CD4-positive, alpha-beta T cell (primary cell): ENCODE measurements at regions not wholly inside any gene's neighbourhood (a gene's known extent, or its start where the extent isn't known, plus 50 kb on each side); places are given as distances from the start of the nearest gene placed in this dataset.

Experiments
- ATAC-seq: fragments of 200-7000 bp; cut with Tn5 transposase; one replicate; pipeline ENCODE4 v1.10.0; 2022; ENCODE audit warnings: mild to moderate bottlenecking; ENCODE audit not compliant: poor library complexity
- CTCF ChIA-PET: fragments of 350-600 bp; sonication (Branson Sonifier 250); formaldehyde crosslinking; loops from one replicate; lab custom pipeline; 2021; ENCODE audit warnings: antibody characterized with exemption, inconsistent platforms; lab: Charles Lee
- POLR2A ChIA-PET: fragments of 350-600 bp; sonication (Branson Sonifier 250); formaldehyde crosslinking; loops from one replicate; lab custom pipeline; 2021; ENCODE audit warnings: antibody characterized with exemption, inconsistent platforms; lab: Charles Lee
- DNase-seq, 14 experiments: peaks; one replicate each; pipeline ENCODE4 v3.0.0-alpha.2; 2013 to 2020; ENCODE audit warnings: mixed read lengths in 2 of 14
- H3K27ac ChIP-seq, 2 donors: one replicate each; pipeline versions ENCODE4 v1.5.1 to v1.7.0; 2013; ENCODE audit warnings: low read length in 2 of 2, low read depth in 1 of 2, mild to moderate bottlenecking in 1 of 2
- H3K27me3 ChIP-seq, 2 experiments: 1 replicate in 1 of 2; 2 replicates in 1 of 2; pipeline versions ENCODE4 v1.6.1 to v1.7.0; 2013; ENCODE audit warnings: low read length in 2 of 2, control low read depth in 1 of 2, mild to moderate bottlenecking in 1 of 2, moderate library complexity in 1 of 2; ENCODE audit not compliant: insufficient read depth in 2 of 2, control insufficient read depth in 1 of 2
- H3K36me3 ChIP-seq: one replicate; pipeline ENCODE4 v1.6.1; 2013; ENCODE audit warnings: low read length, control low read depth; ENCODE audit not compliant: insufficient read depth
- H3K4me1 ChIP-seq: one replicate; pipeline ENCODE4 v1.6.1; 2013; ENCODE audit warnings: low read length, control low read depth; ENCODE audit not compliant: insufficient read depth
- H3K4me3 ChIP-seq: one replicate; pipeline ENCODE4 v1.5.1; 2013; ENCODE audit warnings: mild to moderate bottlenecking, low read length, moderate library complexity
- H3K9me3 ChIP-seq, 2 experiments: 1 replicate in 1 of 2; 2 replicates in 1 of 2; pipeline versions ENCODE4 v1.6.1 to v1.7.0; 2013; ENCODE audit warnings: low read length in 2 of 2, mild to moderate bottlenecking in 2 of 2, control low read depth in 1 of 2, moderate library complexity in 1 of 2; ENCODE audit not compliant: control insufficient read depth in 1 of 2, insufficient read depth in 1 of 2
- H3K27ac Mint-ChIP-seq: one replicate; pipeline ENCODE4 v1.8.0; 2020; ENCODE audit warnings: mixed read lengths
- H3K27me3 Mint-ChIP-seq: one replicate; pipeline ENCODE4 v1.8.0; 2021; ENCODE audit warnings: mixed read lengths
- H3K36me3 Mint-ChIP-seq: one replicate; pipeline ENCODE4 v1.8.0; 2021; ENCODE audit warnings: low read depth, mixed read lengths
- H3K4me1 Mint-ChIP-seq: one replicate; pipeline ENCODE4 v1.8.0; 2021; ENCODE audit warnings: low read depth, mixed read lengths
- H3K4me3 Mint-ChIP-seq: one replicate; pipeline ENCODE4 v1.8.0; 2020; ENCODE audit warnings: mild to moderate bottlenecking, mixed read lengths
- H3K9me3 Mint-ChIP-seq: one replicate; pipeline ENCODE4 v1.8.0; 2020; ENCODE audit warnings: mixed read lengths
- CTCF ChIP-seq: fragments of 200-600 bp; IDR thresholded peaks from one replicate; pipeline ENCODE4 v1.8.0; 2022; ENCODE audit warnings: antibody characterized with exemption, mild to moderate bottlenecking
- intact Hi-C, 2 experiments: fragments of 100-400 bp; cut with DNase I in 1 of 2; cut with micrococcal nuclease in 1 of 2; formaldehyde crosslinking; loops; one replicate each; pipeline versions ENCODE4 v1.15.1 to v1.9.0; 2023 to 2025; cut with DNase I, micrococcal nuclease

DNA sequence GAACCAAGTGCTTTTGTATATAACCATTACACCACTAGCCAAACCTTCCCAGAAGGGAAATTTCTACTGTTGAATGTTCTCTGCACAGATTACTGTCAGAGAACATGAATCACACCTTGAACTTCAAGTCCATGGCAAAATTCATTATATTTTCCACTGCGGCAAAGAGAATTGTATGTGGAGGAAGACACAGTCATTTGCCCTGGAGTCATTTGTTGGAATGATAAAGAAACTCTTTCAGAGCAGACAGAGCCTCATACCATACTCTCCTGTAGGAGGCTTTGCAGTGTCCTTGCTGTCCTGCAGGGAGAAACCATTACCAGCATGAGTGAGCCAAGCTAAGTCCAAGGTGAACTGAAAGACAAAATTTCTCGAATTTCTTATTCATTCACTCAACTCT is 369.0 kb downstream of the ARHGEF28 start:
- H3K27ac Mint-ChIP-seq: no peak overlapping the region
- no peaks in the 10 kb centered on the region for H3K4me1 Mint-ChIP-seq
- H3K27me3 ChIP-seq: peaks cover 0 to 2% of the 10 kb centered on the region in 2 experiments
- no peaks in the 10 kb centered on the region for H3K9me3 ChIP-seq
- no peak overlapping the region for H3K27ac ChIP-seq
- no peak overlapping the region for H3K4me3 ChIP-seq
- no peak overlapping the region for H3K4me3 Mint-ChIP-seq
- no peaks in the 10 kb centered on the region for H3K4me1 ChIP-seq
- intact Hi-C loops: no loop called here
- ChIA-PET POLR2A (no interaction called here), CTCF (no interaction called here)
- peaks cover 46% of the 10 kb centered on the region for H3K27me3 Mint-ChIP-seq
- no peaks in the 10 kb centered on the region for H3K36me3 Mint-ChIP-seq
- TF ChIP-seq CTCF: no peak
- H3K9me3 Mint-ChIP-seq: peaks cover 2% of the 10 kb centered on the region
- DNase-seq (no peak), ATAC-seq (no peak)
- no peaks in the 10 kb centered on the region for H3K36me3 ChIP-seq
